NOMO-1 (cell line): ENCODE measurements at regions not wholly inside any gene's neighbourhood (a gene's known extent, or its start where the extent isn't known, plus 50 kb on each side); places are given as distances from the start of the nearest gene placed in this dataset.
"Not testable (repeated sequence)": the region's sequence is repeated elsewhere in the genome, so short reads cannot be mapped to it uniquely, and the experiment has no call there.

Source experiments
- DNase-seq, 2 experiments: peaks; one replicate each; lab custom pipeline; 2025; ENCODE audit not compliant: unreplicated experiment in 2 of 2; lab: John Stamatoyannopoulos, UW

- no peak for DNase-seq
Measured at GRCh38 chr4:186775902-186776301, 52.2 kb upstream of the FAT1 start.

- DNase-seq, result peak in 1 of 2 experiments; percentile 46
Measured at GRCh38 chr4:186778134-186778533, 54.5 kb upstream of the FAT1 start.

GRCh38 chr4:186780291-186781031, 56.8 kb upstream of the FAT1 start:
- no peak for DNase-seq

DNA sequence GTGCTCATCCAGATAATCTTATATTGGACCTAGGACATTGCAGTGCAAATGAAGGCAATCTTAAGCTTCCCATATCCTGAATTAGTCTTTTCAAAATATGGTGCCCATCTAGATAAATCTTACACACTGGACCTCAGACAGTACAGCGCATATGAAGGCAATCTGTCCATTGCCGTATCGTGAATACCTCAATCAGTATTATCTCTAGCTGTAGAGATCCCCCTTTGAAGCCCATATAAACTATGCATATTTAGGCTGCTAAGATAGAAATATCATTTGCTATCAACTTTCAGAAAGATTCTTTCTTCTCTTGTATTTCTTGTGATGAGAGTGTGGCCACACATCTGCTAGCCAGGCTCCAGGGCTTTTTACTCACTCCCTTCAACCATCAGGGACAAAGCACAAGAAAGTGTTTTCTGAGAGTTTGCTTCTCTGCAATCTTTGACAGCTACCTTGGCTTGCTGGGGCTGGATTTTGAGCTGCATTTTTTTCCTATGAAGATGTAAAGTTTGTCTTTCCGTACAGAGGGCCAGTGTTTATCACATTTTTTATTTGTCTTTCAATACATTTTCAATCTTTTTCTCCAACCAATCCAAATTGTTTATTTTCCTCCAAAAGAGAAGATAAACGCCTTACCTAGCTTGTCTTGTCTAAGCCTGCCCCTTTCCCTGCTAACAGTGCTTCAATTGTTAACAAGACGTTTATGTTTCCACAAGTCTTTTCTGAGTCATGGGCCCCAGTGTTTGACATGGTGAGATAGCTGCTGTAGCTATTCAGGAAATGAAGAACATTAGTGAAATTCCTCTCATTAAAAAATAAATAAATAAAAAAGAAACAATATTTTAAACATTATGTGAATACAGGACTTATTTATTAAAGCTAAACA, 57.6 kb upstream of the FAT1 start:
- no peak for DNase-seq

DNA sequence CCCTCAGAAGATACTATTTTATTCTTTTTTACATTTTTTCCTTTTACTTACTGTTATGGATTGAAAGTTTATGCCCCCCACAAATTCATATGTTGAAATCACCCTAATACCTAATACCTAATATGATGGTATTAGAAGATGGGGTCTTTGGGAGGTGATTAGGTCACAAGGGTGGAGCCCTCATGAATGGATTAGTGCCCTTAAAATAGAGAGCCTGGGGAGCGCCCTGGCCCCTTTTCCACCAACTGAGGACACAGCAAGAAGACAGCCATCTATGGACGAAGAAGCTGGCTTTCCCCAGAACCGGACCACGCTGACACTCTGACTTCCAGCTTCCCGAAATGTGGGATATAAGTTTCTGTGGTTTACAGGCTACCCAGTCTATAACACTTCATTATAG, 58.6 kb upstream of the FAT1 start:
- DNase-seq, result no peak

DNA sequence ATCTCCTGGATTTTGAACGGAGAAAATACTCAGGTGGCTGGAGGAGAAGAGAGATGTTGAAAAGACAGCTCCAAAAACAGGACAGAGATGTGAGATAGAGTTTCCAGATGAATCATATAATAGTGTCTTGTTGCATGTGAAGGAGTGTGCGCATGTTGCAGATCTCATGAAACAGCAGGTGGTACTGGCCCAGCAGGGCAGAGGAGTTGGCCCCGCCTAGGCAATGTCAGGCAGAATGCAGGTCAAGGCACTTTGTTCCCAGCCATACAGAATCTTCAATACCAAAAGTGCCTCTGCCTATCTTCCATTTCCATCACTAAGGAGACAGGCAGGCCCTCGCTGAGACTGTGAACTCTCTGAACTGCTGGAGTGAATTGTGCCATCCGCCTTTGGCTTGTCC, 63.9 kb upstream of the FAT1 start:
- DNase-seq, result no peak

GRCh38 chr4:186789651-186790050, 66.0 kb upstream of the FAT1 start:
- no peak for DNase-seq

DNA sequence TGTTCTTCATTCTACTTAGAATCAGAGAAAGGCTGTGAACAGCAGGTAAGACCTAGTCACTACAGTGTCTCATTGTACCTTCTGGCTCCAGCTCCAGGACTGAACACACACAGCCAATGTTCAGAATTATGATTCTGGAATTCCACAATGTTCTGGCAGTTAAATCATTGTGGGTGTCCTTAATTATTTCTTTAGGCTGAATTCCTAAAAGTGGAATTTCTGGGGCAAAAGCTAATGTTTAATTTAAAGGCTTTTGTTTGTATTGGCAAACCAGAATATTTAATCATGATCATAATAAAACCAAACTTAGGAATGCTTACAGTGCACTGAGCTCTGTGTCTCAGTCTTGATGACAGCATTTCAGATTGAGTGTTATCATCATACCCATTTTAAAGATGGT, 67.0 kb upstream of the FAT1 start:
- no peak for DNase-seq

- DNase-seq, result no peak
Measured at GRCh38 chr4:186792728-186793366, 69.2 kb upstream of the FAT1 start.

- DNase-seq, result no peak
Measured at GRCh38 chr4:186798951-186799659, 75.4 kb upstream of the FAT1 start.

DNA sequence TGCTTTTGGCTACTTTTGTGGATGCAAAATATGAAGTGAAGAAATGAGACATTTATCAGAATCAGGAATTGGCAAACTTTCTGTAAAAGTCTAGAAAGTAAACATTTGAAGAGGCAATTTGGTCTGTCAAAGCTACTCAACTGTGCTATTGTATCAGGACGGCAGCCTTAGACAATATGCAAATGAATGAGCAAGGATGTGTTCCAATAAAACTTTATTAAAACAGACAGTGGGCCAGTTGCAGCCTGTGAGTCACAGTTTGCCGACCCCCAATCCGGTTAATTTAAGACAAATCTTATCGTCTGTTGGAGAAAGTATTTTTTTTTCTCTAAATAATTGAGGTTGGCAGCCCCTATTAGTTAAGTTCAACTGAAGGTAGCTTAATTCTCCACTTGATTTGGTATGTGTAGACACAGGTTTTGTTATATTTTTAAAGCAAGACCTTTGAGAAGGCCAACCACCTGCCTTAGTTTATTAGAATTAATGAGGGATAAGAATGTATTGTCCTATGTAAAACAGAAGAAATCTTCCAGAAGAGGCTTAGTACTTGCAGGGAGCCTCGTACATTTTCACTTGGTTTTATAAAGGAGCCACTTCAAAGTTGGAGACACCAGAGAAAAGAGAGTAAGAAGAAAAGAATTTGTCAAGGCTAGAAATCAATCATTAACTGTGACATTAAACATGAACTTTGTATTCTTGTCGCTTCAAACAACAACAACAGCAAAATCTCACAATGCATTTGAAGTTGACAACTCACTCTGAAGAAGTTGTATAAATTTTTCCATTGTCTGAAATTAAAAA, 81.6 kb upstream of the FAT1 start:
- DNase-seq, result no peak

DNA sequence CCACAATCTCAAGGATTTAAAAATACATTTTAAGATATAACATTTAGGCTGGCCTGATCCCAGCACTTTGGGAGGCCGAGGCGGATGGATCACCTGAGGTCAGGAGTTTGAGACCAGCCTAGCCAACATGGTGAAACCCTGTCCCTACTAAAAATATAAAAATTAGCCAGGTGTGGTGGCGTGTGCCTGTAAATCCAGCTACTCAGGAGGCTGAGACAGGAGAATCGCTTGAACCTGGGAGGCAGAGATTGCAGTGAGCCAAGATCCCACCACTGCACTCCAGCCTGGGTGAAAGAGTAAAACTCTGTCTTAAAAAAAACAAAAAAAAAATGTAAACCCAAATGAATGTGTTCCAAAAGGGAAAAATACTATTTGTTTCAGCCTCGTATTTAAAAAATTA, 82.3 kb upstream of the FAT1 start:
- not testable (repeated sequence) for DNase-seq

- no peak for DNase-seq
Measured at GRCh38 chr4:186806679-186807421, 83.2 kb upstream of the FAT1 start.

GRCh38 chr4:186807808-186808629, 84.4 kb upstream of the FAT1 start:
- no peak for DNase-seq

DNA sequence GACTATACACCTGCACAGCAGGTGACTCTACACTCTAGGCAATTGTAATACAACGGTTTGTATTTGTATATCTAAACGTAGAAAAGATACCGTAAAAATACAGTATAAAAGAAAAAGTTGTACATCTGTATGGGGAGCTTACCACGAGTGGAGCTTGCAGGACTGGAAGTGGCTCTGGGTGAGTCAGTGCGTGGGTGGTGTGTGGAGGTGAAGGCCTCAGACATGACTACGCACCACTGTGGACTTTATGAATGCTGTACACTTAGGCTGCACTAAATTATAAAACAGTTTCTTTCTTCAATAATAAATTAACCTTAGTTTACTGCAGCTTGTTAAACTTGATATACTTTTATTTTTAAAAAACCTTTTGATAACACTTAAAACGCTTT, 85.0 kb upstream of the FAT1 start:
- DNase-seq, result no peak

DNA sequence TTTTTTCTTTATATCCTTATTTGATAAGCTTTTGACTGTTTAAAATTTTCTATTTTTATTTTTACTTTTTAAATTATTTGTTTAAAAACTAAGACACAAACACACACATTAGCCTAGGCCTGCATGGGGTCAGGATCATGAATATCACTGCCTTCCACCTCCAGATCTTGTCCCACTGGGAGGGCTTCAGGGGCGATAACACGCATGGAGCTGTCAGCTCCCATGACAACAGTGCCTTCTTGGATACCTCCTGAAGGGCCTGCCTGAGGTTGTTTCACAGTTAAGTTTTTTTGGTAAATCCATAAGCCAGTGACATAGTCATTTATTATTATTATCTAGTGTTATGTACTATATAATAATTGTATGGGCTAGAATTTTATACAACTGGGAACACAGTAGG, 85.4 kb upstream of the FAT1 start:
- DNase-seq, result no peak

- DNase-seq, result no peak
Measured at GRCh38 chr4:186810613-186811150, 87.0 kb upstream of the FAT1 start.

DNA sequence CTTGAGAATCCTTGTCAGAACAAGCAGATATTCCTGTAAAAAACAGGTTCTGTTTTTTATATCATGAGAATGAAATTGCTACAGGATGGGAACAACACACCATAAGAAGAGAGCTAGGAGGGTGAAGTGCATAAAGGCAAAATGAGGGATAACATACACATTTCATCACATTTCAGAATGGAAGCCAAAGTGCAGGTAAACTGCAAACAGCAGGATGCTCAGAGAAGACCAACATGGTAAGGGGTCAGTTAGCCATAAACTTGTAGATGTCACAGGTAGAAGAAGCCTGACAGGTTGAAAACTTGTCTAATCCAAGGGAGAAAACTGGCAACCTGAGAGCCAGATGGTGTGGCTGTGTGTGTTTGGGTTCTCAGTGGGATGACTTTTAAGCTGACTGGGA, 88.9 kb upstream of the FAT1 start:
- DNase-seq, result no peak
